Right lobe of liver (tissue), 4 donors: ENCODE measurements at regions not wholly inside any gene's neighbourhood (a gene's known extent, or its start where the extent isn't known, plus 50 kb on each side); places are given as distances from the start of the nearest gene placed in this dataset.

ENCODE experiments used
- POLR2A ChIP-seq: fragments of 450-650 bp; IDR thresholded peaks from one replicate; pipeline ENCODE4 v1.6.1; 2017; ENCODE audit warnings: antibody characterized with exemption, mild to moderate bottlenecking
- TF ChIP-seq, protein P1 (sequence below), 4 donors: fragments of 200-600 bp in 3 of 4; fragments of 450-650 bp in 1 of 4; IDR thresholded peaks; one replicate each; pipeline versions ENCODE4 v1.5.1 to v1.8.0; 2016 to 2022; ENCODE audit warnings: antibody characterized with exemption in 4 of 4, mild to moderate bottlenecking in 2 of 4
- donor health status: DM: no; HTN: no; CAD: no.
- donor health status: DM: no; HTN: no; CAD: no.
- donor health status: DM: no; HTN: yes; CAD: no.

DNA sequence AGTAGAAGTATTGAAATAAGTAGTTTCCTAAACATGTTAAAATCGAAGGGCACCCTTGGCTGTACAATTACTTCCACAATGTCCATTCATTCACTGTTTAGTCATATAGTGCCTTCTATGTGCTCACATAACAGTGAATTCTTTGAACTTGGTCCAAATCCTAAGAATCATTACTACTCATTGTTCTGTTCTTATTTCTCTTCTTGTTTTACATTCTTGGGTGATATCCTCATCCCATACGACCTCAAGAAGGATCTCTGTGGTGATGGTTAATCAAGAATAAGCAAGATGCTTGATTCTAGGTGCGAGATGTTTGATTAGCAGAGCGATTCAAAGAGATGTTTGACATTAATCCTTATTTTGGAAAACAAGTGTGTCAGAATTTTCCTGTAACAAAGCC lies 667.4 kb upstream of the ZP4 start:
- TF ChIP-seq, protein P1, sequence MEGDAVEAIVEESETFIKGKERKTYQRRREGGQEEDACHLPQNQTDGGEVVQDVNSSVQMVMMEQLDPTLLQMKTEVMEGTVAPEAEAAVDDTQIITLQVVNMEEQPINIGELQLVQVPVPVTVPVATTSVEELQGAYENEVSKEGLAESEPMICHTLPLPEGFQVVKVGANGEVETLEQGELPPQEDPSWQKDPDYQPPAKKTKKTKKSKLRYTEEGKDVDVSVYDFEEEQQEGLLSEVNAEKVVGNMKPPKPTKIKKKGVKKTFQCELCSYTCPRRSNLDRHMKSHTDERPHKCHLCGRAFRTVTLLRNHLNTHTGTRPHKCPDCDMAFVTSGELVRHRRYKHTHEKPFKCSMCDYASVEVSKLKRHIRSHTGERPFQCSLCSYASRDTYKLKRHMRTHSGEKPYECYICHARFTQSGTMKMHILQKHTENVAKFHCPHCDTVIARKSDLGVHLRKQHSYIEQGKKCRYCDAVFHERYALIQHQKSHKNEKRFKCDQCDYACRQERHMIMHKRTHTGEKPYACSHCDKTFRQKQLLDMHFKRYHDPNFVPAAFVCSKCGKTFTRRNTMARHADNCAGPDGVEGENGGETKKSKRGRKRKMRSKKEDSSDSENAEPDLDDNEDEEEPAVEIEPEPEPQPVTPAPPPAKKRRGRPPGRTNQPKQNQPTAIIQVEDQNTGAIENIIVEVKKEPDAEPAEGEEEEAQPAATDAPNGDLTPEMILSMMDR (IDR thresholded peaks at IDR 0.05), result no peak
- TF ChIP-seq POLR2A, result no peak
